ENCODE measurements at regions not wholly inside any gene's neighbourhood (a gene's known extent, or its start where the extent isn't known, plus 50 kb on each side); places are given as distances from the start of the nearest gene placed in this dataset.

GRCh38 chr18:1751249-1751648, 820.1 kb downstream of the METTL4 start:
- Histone ChIP-seq H3K27ac (ENCODE audit: insufficient read depth in 1 of 2, low read depth in 1 of 2, low read length in 2 of 2, poor library complexity in 1 of 2, severe bottlenecking in 2 of 2) (no peak overlapping the region), H3K4me3 (ENCODE audit: control insufficient read depth in 1 of 7, extremely low read depth in 1 of 7, insufficient read depth in 4 of 7, low read depth in 2 of 7, low read length in 6 of 7) (no peak overlapping the region), H3K9me3 (ENCODE audit: control extremely low read depth in 1 of 5, control insufficient read depth in 4 of 5, insufficient read depth in 2 of 5, low read depth in 1 of 5, low read length in 4 of 5) (no peaks in the 10 kb centered on the region), H3K27me3 (replicated peaks in 2 of 5; ENCODE audit: control insufficient read depth in 4 of 5, insufficient read depth in 5 of 5, low read length in 4 of 5) (no peaks in the 10 kb centered on the region), H3K4me1 (ENCODE audit: control extremely low read depth in 1 of 4, control insufficient read depth in 4 of 4, insufficient read depth in 4 of 4, low read length in 3 of 4) (no peaks in the 10 kb centered on the region), H3K36me3 (ENCODE audit: control insufficient read depth in 4 of 4, insufficient read depth in 4 of 4, low read length in 3 of 4) (no peaks in the 10 kb centered on the region)
- POLR2A ChIA-PET = no interaction called here
- DNase-seq = no peak
- CTCF ChIA-PET = no interaction called here
- no CpG with 5 or more reads among the region's 1 CpG for WGBS (ENCODE audit: insufficient coverage)

GRCh38 chr18:1760901-1761300, 810.4 kb downstream of the METTL4 start:
- H3K4me3 ChIP-seq (ENCODE audit: control insufficient read depth in 1 of 7, extremely low read depth in 1 of 7, insufficient read depth in 4 of 7, low read depth in 2 of 7, low read length in 6 of 7) = no peak overlapping the region
- WGBS (ENCODE audit: insufficient coverage) = no CpG with 5 or more reads among the region's 3 CpGs
- no peak for DNase-seq
- H3K27ac ChIP-seq (ENCODE audit: insufficient read depth in 1 of 2, low read depth in 1 of 2, low read length in 2 of 2, poor library complexity in 1 of 2, severe bottlenecking in 2 of 2) = no peak overlapping the region
- H3K36me3 ChIP-seq (ENCODE audit: control insufficient read depth in 4 of 4, insufficient read depth in 4 of 4, low read length in 3 of 4) = no peaks in the 10 kb centered on the region
- H3K4me1 ChIP-seq (ENCODE audit: control extremely low read depth in 1 of 4, control insufficient read depth in 4 of 4, insufficient read depth in 4 of 4, low read length in 3 of 4) = no peaks in the 10 kb centered on the region
- ChIA-PET CTCF (interaction anchor here (1.0 kb wide), 1 partner anchor 112 kb away, joined by 3 read pairs; no protein-coding TSS in a partner anchor), POLR2A (no interaction called here)
- H3K9me3 ChIP-seq (ENCODE audit: control extremely low read depth in 1 of 5, control insufficient read depth in 4 of 5, insufficient read depth in 2 of 5, low read depth in 1 of 5, low read length in 4 of 5) = peaks cover 0 to 4% (median 0%) of the 10 kb centered on the region in 5 experiments
- H3K27me3 ChIP-seq (replicated peaks in 2 of 5; ENCODE audit: control insufficient read depth in 4 of 5, insufficient read depth in 5 of 5, low read length in 4 of 5) = no peaks in the 10 kb centered on the region

- Histone ChIP-seq H3K27ac (ENCODE audit: insufficient read depth in 1 of 2, low read depth in 1 of 2, low read length in 2 of 2, poor library complexity in 1 of 2, severe bottlenecking in 2 of 2) (no peak overlapping the region), H3K36me3 (ENCODE audit: control insufficient read depth in 4 of 4, insufficient read depth in 4 of 4, low read length in 3 of 4) (no peaks in the 10 kb centered on the region), H3K27me3 (replicated peaks in 2 of 5; ENCODE audit: control insufficient read depth in 4 of 5, insufficient read depth in 5 of 5, low read length in 4 of 5) (no peaks in the 10 kb centered on the region), H3K4me3 (ENCODE audit: control insufficient read depth in 1 of 7, extremely low read depth in 1 of 7, insufficient read depth in 4 of 7, low read depth in 2 of 7, low read length in 6 of 7) (no peak overlapping the region), H3K4me1 (ENCODE audit: control extremely low read depth in 1 of 4, control insufficient read depth in 4 of 4, insufficient read depth in 4 of 4, low read length in 3 of 4) (no peaks in the 10 kb centered on the region), H3K9me3 (ENCODE audit: control extremely low read depth in 1 of 5, control insufficient read depth in 4 of 5, insufficient read depth in 2 of 5, low read depth in 1 of 5, low read length in 4 of 5) (no peaks in the 10 kb centered on the region)
- ChIA-PET POLR2A (no interaction called here), CTCF (no interaction called here)
- 100% methylated on average over 1 of the region's 1 CpG for WGBS (ENCODE audit: insufficient coverage)
- DNase-seq = no peak
Measured at GRCh38 chr18:1774261-1774660, 797.0 kb downstream of the METTL4 start.

- H3K27me3 ChIP-seq (replicated peaks in 2 of 5; ENCODE audit: control insufficient read depth in 4 of 5, insufficient read depth in 5 of 5, low read length in 4 of 5) = no peaks in the 10 kb centered on the region
- CTCF ChIA-PET = no interaction called here
- no peaks in the 10 kb centered on the region for H3K4me1 ChIP-seq (ENCODE audit: control extremely low read depth in 1 of 4, control insufficient read depth in 4 of 4, insufficient read depth in 4 of 4, low read length in 3 of 4)
- no peak overlapping the region for H3K27ac ChIP-seq (ENCODE audit: insufficient read depth in 1 of 2, low read depth in 1 of 2, low read length in 2 of 2, poor library complexity in 1 of 2, severe bottlenecking in 2 of 2)
- no peaks in the 10 kb centered on the region for H3K9me3 ChIP-seq (ENCODE audit: control extremely low read depth in 1 of 5, control insufficient read depth in 4 of 5, insufficient read depth in 2 of 5, low read depth in 1 of 5, low read length in 4 of 5)
- H3K4me3 ChIP-seq (ENCODE audit: control insufficient read depth in 1 of 7, extremely low read depth in 1 of 7, insufficient read depth in 4 of 7, low read depth in 2 of 7, low read length in 6 of 7) = no peak overlapping the region
- POLR2A ChIA-PET = no interaction called here
- no peaks in the 10 kb centered on the region for H3K36me3 ChIP-seq (ENCODE audit: control insufficient read depth in 4 of 4, insufficient read depth in 4 of 4, low read length in 3 of 4)
- DNase-seq = no peak
Measured at GRCh38 chr18:1777843-1778242, 793.5 kb downstream of the METTL4 start.

GRCh38 chr18:1778496-1779178, 792.7 kb downstream of the METTL4 start:
- POLR2A ChIA-PET = no interaction called here
- no peaks in the 10 kb centered on the region for H3K4me1 ChIP-seq (ENCODE audit: control extremely low read depth in 1 of 4, control insufficient read depth in 4 of 4, insufficient read depth in 4 of 4, low read length in 3 of 4)
- no peaks in the 10 kb centered on the region for H3K27me3 ChIP-seq (replicated peaks in 2 of 5; ENCODE audit: control insufficient read depth in 4 of 5, insufficient read depth in 5 of 5, low read length in 4 of 5)
- no peak overlapping the region for H3K4me3 ChIP-seq (ENCODE audit: control insufficient read depth in 1 of 7, extremely low read depth in 1 of 7, insufficient read depth in 4 of 7, low read depth in 2 of 7, low read length in 6 of 7)
- no peaks in the 10 kb centered on the region for H3K36me3 ChIP-seq (ENCODE audit: control insufficient read depth in 4 of 4, insufficient read depth in 4 of 4, low read length in 3 of 4)
- no peaks in the 10 kb centered on the region for H3K9me3 ChIP-seq (ENCODE audit: control extremely low read depth in 1 of 5, control insufficient read depth in 4 of 5, insufficient read depth in 2 of 5, low read depth in 1 of 5, low read length in 4 of 5)
- no peak for DNase-seq
- WGBS (ENCODE audit: insufficient coverage) = 86% methylated on average over 1 of the region's 1 CpG
- H3K27ac ChIP-seq (ENCODE audit: insufficient read depth in 1 of 2, low read depth in 1 of 2, low read length in 2 of 2, poor library complexity in 1 of 2, severe bottlenecking in 2 of 2) = no peak overlapping the region
- CTCF ChIA-PET = no interaction called here

GRCh38 chr18:1779587-1779986, 791.7 kb downstream of the METTL4 start:
- no peak overlapping the region for H3K4me3 ChIP-seq (ENCODE audit: control insufficient read depth in 1 of 7, extremely low read depth in 1 of 7, insufficient read depth in 4 of 7, low read depth in 2 of 7, low read length in 6 of 7)
- no peaks in the 10 kb centered on the region for H3K4me1 ChIP-seq (ENCODE audit: control extremely low read depth in 1 of 4, control insufficient read depth in 4 of 4, insufficient read depth in 4 of 4, low read length in 3 of 4)
- no peak for DNase-seq
- H3K9me3 ChIP-seq (ENCODE audit: control extremely low read depth in 1 of 5, control insufficient read depth in 4 of 5, insufficient read depth in 2 of 5, low read depth in 1 of 5, low read length in 4 of 5) = no peaks in the 10 kb centered on the region
- 100% methylated on average over 1 of the region's 3 CpGs for WGBS (ENCODE audit: insufficient coverage)
- no peak overlapping the region for H3K27ac ChIP-seq (ENCODE audit: insufficient read depth in 1 of 2, low read depth in 1 of 2, low read length in 2 of 2, poor library complexity in 1 of 2, severe bottlenecking in 2 of 2)
- ChIA-PET CTCF (no interaction called here), POLR2A (no interaction called here)
- H3K27me3 ChIP-seq (replicated peaks in 2 of 5; ENCODE audit: control insufficient read depth in 4 of 5, insufficient read depth in 5 of 5, low read length in 4 of 5) = no peaks in the 10 kb centered on the region
- H3K36me3 ChIP-seq (ENCODE audit: control insufficient read depth in 4 of 4, insufficient read depth in 4 of 4, low read length in 3 of 4) = no peaks in the 10 kb centered on the region

DNA sequence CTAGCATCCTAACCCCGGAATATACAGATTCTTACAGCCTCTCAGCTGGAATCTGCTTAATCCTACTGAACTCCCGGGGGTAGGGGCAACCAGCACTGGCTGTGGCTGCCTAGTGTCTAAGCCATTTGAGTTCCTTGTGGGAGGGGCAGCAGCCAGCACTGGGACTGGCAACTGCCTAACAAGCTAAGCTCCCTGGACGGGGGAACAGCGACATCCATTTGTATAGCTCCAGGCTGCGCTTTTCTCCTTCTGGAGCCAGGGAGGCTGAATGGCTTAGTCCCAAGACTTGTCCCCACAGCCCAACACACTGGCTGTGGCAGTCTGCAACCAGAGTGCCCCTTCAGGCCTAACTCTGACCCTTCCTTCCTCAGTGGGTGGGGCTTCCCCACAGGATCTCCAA, 787.2 kb downstream of the METTL4 start:
- ChIA-PET POLR2A (no interaction called here), CTCF (no interaction called here)
- H3K4me3 ChIP-seq (ENCODE audit: control insufficient read depth in 1 of 7, extremely low read depth in 1 of 7, insufficient read depth in 4 of 7, low read depth in 2 of 7, low read length in 6 of 7) = no peak overlapping the region
- 91% methylated on average over 4 of the region's 5 CpGs for WGBS (ENCODE audit: insufficient coverage)
- no peaks in the 10 kb centered on the region for H3K27me3 ChIP-seq (replicated peaks in 2 of 5; ENCODE audit: control insufficient read depth in 4 of 5, insufficient read depth in 5 of 5, low read length in 4 of 5)
- no peaks in the 10 kb centered on the region for H3K36me3 ChIP-seq (ENCODE audit: control insufficient read depth in 4 of 4, insufficient read depth in 4 of 4, low read length in 3 of 4)
- no peak overlapping the region for H3K27ac ChIP-seq (ENCODE audit: insufficient read depth in 1 of 2, low read depth in 1 of 2, low read length in 2 of 2, poor library complexity in 1 of 2, severe bottlenecking in 2 of 2)
- no peaks in the 10 kb centered on the region for H3K9me3 ChIP-seq (ENCODE audit: control extremely low read depth in 1 of 5, control insufficient read depth in 4 of 5, insufficient read depth in 2 of 5, low read depth in 1 of 5, low read length in 4 of 5)
- DNase-seq = no peak
- no peaks in the 10 kb centered on the region for H3K4me1 ChIP-seq (ENCODE audit: control extremely low read depth in 1 of 4, control insufficient read depth in 4 of 4, insufficient read depth in 4 of 4, low read length in 3 of 4)
